ENCODE measurements at regions not wholly inside any gene's neighbourhood (a gene's known extent, or its start where the extent isn't known, plus 50 kb on each side); places are given as distances from the start of the nearest gene placed in this dataset.

GRCh38 chr6:71452697-71453370 lies 164.2 kb downstream of the OGFRL1 start:
- intact Hi-C loops (cut with DNase I) = no loop called here
- no peak for DNase-seq
- H3K27ac ChIP-seq = no peak overlapping the region
- no peaks in the 10 kb centered on the region for H3K9me3 ChIP-seq (replicated peaks in 1 of 3)
- H3K36me3 ChIP-seq (replicated peaks in 1 of 2) = no peaks in the 10 kb centered on the region
- 60 to 79% (median 74%) methylated on average over 5 of the region's 5 CpGs for WGBS, 4 donors
- no peaks in the 10 kb centered on the region for H3K27me3 ChIP-seq
- H3K4me1 ChIP-seq (replicated peaks in 1 of 2) = no peaks in the 10 kb centered on the region
- no peak overlapping the region for H3K4me3 ChIP-seq
- TF ChIP-seq, protein P1, sequence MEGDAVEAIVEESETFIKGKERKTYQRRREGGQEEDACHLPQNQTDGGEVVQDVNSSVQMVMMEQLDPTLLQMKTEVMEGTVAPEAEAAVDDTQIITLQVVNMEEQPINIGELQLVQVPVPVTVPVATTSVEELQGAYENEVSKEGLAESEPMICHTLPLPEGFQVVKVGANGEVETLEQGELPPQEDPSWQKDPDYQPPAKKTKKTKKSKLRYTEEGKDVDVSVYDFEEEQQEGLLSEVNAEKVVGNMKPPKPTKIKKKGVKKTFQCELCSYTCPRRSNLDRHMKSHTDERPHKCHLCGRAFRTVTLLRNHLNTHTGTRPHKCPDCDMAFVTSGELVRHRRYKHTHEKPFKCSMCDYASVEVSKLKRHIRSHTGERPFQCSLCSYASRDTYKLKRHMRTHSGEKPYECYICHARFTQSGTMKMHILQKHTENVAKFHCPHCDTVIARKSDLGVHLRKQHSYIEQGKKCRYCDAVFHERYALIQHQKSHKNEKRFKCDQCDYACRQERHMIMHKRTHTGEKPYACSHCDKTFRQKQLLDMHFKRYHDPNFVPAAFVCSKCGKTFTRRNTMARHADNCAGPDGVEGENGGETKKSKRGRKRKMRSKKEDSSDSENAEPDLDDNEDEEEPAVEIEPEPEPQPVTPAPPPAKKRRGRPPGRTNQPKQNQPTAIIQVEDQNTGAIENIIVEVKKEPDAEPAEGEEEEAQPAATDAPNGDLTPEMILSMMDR (IDR thresholded peaks at IDR 0.05) = no peak
- no peak for TF ChIP-seq POLR2A (IDR thresholded peaks at IDR 0.05)

DNA sequence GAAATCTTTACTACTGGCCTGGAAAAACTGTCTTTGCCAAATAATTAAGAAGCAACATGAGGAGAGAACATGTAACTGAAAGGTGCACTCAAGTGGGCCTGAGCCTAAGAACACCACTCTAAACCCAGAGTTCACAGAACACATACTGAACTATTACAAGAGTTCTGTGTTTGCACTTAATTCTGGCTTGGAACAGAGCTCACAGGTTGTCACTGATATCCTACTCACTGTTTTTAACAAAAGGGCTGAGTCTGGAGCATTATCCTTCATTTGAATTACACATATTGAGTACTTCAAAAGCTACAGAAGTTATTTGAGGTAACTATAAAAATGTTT lies 164.7 kb downstream of the OGFRL1 start:
- no peaks in the 10 kb centered on the region for H3K4me1 ChIP-seq (replicated peaks in 1 of 2)
- TF ChIP-seq, protein P1 (IDR thresholded peaks at IDR 0.05) = no peak
- TF ChIP-seq POLR2A (IDR thresholded peaks at IDR 0.05) = no peak
- H3K27me3 ChIP-seq = no peaks in the 10 kb centered on the region
- H3K9me3 ChIP-seq (replicated peaks in 1 of 3) = no peaks in the 10 kb centered on the region
- no peak overlapping the region for H3K4me3 ChIP-seq
- H3K36me3 ChIP-seq (replicated peaks in 1 of 2) = no peaks in the 10 kb centered on the region
- H3K27ac ChIP-seq = no peak overlapping the region
- DNase-seq = no peak
- intact Hi-C loops (cut with DNase I) = no loop called here

- no peak for TF ChIP-seq POLR2A (IDR thresholded peaks at IDR 0.05)
- TF ChIP-seq, protein P1 (IDR thresholded peaks at IDR 0.05) = no peak
- Histone ChIP-seq H3K9me3 (replicated peaks in 1 of 3) (no peaks in the 10 kb centered on the region), H3K4me1 (replicated peaks in 1 of 2) (no peaks in the 10 kb centered on the region), H3K27me3 (no peaks in the 10 kb centered on the region), H3K36me3 (replicated peaks in 1 of 2) (no peaks in the 10 kb centered on the region), H3K4me3 (no peak overlapping the region), H3K27ac (no peak overlapping the region)
- DNase-seq = no peak
- intact Hi-C loops (cut with DNase I) = no loop called here
- WGBS, 4 donors = 41 to 52% (median 51%) methylated on average over 1 of the region's 1 CpG
Measured at GRCh38 chr6:71454056-71454455, 165.4 kb downstream of the OGFRL1 start.

GRCh38 chr6:71457929-71458328 lies 169.3 kb downstream of the OGFRL1 start:
- Histone ChIP-seq H3K9me3 (replicated peaks in 1 of 3) (no peaks in the 10 kb centered on the region), H3K4me1 (replicated peaks in 1 of 2) (no peaks in the 10 kb centered on the region), H3K4me3 (no peak overlapping the region), H3K27ac (no peak overlapping the region), H3K27me3 (no peaks in the 10 kb centered on the region), H3K36me3 (replicated peaks in 1 of 2) (peaks cover 0 to 3% of the 10 kb centered on the region in 2 donors)
- WGBS, 4 donors = 70 to 88% (median 77%) methylated on average over 1 of the region's 1 CpG
- DNase-seq = no peak
- TF ChIP-seq, protein P1 (IDR thresholded peaks at IDR 0.05) = no peak
- no peak for TF ChIP-seq POLR2A (IDR thresholded peaks at IDR 0.05)
- intact Hi-C loops (cut with DNase I) = no loop called here
